ENCODE measurements at regions not wholly inside any gene's neighbourhood (a gene's known extent, or its start where the extent isn't known, plus 50 kb on each side); places are given as distances from the start of the nearest gene placed in this dataset.
A peak's percentile ranks its signal among the peaks of the same experiment; 100 is the strongest.

DNA sequence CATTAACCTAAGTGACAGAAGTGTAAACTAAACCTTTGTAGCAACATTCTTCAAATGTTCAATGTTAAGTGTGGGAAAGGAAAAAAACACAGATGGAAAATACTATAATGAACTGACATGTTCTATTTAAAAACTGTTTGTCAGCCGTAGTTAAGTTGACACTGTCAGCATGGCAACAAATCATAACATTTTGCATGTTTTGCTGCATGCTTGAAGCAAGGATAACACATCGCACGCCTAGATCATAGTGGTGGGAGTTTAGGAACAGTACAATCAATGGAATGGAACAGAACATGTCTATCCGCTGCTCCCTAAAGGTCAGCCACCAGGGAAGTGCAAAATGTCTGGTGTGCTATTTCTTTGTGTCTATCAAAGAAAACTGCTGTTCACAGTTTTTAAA, 62.5 kb upstream of the ESRRG start:
- 55 to 79% methylated on average over 4 of the region's 4 CpGs for WGBS, 2 donors
- H3K4me1 ChIP-seq, result no peaks in the 10 kb centered on the region
- no peaks in the 10 kb centered on the region for H3K36me3 ChIP-seq
- no peaks in the 10 kb centered on the region for H3K9me3 ChIP-seq
- no peak for ATAC-seq (ENCODE audit: low FRiP score in 2 of 2)
- DNase-seq, result no peak
- no peak overlapping the region for H3K27ac ChIP-seq
- TF ChIP-seq POLR2AphosphoS5 (IDR thresholded peaks at IDR 0.05), result no peak
- TF ChIP-seq POLR2A (IDR thresholded peaks at IDR 0.05), result no peak
- TF ChIP-seq EP300 (IDR thresholded peaks at IDR 0.05), result peak in 1 of 4 donors; percentile 65
- H3K4me3 ChIP-seq, result no peak overlapping the region
- no peaks in the 10 kb centered on the region for H3K27me3 ChIP-seq

DNA sequence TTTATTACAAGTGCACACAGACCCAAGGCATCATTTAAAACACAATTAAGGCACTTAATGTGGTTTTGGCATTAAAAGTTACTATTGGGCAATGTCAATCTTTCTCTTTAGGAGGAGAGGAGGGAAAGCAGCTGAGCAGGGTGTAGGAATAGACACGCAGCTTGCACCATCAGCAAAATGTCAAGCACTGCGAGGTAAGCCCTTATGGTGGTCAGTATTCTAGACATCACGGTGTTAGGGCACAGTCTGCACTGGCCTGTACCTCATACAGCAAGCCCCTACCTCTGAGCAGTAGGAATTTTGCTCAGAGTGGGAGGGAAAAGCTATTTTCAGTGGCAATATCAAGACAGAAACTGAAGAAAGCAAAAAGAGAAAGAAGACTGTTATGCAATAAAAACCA, 62.0 kb upstream of the ESRRG start:
- Histone ChIP-seq H3K4me3 (no peak overlapping the region), H3K36me3 (no peaks in the 10 kb centered on the region), H3K27ac (peak overlapping the region in 2 of 4 donors; percentile 27 to 28), H3K27me3 (no peaks in the 10 kb centered on the region), H3K9me3 (no peaks in the 10 kb centered on the region), H3K4me1 (no peaks in the 10 kb centered on the region)
- WGBS, 2 donors, result 62 to 64% methylated on average over 3 of the region's 3 CpGs
- no peak for TF ChIP-seq POLR2AphosphoS5 (IDR thresholded peaks at IDR 0.05)
- TF ChIP-seq POLR2A (IDR thresholded peaks at IDR 0.05), result no peak
- ATAC-seq (ENCODE audit: low FRiP score in 2 of 2), result peak in 1 of 2 donors; percentile 69
- no peak for DNase-seq

DNA sequence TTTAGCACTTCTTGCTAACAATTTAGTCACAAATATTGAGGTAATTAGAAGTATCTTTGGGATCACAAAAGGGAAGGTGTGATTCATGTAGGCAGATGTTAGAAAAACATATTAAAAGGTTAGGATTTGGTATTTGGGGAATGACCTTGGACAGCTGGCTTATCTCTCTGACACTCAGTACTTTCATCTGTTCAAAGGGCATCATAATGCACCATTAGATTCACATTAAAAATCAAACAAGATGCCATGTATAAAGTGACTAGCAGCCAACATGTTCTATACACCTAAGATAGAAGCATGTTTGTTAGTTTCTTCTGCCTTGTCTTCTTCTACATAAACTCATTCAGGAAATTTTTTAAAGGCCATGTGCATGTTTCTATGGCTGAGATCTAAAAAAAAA, 56.5 kb upstream of the ESRRG start:
- no peak for DNase-seq
- no peak for ATAC-seq (ENCODE audit: low FRiP score in 2 of 2)
- no peak overlapping the region for H3K4me3 ChIP-seq
- no peaks in the 10 kb centered on the region for H3K4me1 ChIP-seq
- no peaks in the 10 kb centered on the region for H3K27me3 ChIP-seq
- no peaks in the 10 kb centered on the region for H3K36me3 ChIP-seq
- H3K27ac ChIP-seq, result no peak overlapping the region
- no peaks in the 10 kb centered on the region for H3K9me3 ChIP-seq
- TF ChIP-seq, protein P1, sequence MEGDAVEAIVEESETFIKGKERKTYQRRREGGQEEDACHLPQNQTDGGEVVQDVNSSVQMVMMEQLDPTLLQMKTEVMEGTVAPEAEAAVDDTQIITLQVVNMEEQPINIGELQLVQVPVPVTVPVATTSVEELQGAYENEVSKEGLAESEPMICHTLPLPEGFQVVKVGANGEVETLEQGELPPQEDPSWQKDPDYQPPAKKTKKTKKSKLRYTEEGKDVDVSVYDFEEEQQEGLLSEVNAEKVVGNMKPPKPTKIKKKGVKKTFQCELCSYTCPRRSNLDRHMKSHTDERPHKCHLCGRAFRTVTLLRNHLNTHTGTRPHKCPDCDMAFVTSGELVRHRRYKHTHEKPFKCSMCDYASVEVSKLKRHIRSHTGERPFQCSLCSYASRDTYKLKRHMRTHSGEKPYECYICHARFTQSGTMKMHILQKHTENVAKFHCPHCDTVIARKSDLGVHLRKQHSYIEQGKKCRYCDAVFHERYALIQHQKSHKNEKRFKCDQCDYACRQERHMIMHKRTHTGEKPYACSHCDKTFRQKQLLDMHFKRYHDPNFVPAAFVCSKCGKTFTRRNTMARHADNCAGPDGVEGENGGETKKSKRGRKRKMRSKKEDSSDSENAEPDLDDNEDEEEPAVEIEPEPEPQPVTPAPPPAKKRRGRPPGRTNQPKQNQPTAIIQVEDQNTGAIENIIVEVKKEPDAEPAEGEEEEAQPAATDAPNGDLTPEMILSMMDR (IDR thresholded peaks at IDR 0.05), result no peak

DNA sequence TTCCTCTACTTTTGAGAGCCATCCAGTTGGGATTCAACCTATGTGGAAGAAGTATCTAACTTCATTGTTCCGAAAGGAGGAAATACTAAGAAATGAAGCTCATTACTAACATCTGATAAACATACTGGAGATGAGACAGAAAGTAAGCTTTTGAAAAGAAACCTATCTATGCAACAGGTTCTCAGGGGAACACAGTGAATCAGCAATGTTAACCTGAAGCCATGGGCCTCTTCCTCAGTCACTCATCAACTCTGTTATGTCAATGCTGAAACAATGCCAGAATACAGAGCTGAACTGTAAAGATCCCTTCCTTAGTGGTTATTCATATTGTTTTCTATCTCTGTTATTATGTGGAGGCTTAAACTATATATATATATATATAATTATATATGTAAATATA, 55.5 kb upstream of the ESRRG start:
- no peaks in the 10 kb centered on the region for H3K9me3 ChIP-seq
- no peaks in the 10 kb centered on the region for H3K4me1 ChIP-seq
- no peak for ATAC-seq (ENCODE audit: low FRiP score in 2 of 2)
- no peak overlapping the region for H3K4me3 ChIP-seq
- H3K27me3 ChIP-seq, result no peaks in the 10 kb centered on the region
- WGBS, 2 donors, result 42 to 100% methylated on average over 1 of the region's 1 CpG
- no peak overlapping the region for H3K27ac ChIP-seq
- no peak for DNase-seq
- no peak for TF ChIP-seq POLR2A (IDR thresholded peaks at IDR 0.05)
- H3K36me3 ChIP-seq, result no peaks in the 10 kb centered on the region

DNA sequence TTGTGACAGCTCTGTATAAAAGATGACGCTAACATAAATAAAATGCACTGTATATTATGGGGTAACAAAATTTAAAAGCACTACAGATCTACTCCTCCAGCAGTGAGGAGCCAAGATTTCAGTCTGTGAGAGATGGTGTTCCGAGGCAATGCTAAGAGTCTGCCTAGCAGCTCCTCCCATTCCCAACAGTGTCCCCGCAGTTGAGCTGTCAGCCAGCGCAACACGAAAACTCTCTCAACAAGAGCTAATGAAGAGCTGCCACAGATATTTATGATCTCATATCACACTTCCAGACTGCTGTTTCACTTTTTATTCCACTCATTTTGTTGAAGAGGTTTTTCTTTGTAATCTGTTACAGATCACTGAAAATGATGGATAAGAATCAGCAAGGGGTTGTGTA, 53.9 kb upstream of the ESRRG start:
- H3K27me3 ChIP-seq, result no peaks in the 10 kb centered on the region
- no peaks in the 10 kb centered on the region for H3K9me3 ChIP-seq
- H3K4me1 ChIP-seq, result no peaks in the 10 kb centered on the region
- no peak overlapping the region for H3K27ac ChIP-seq
- no peak overlapping the region for H3K4me3 ChIP-seq
- ATAC-seq (ENCODE audit: low FRiP score in 2 of 2), result no peak
- DNase-seq, result no peak
- TF ChIP-seq, protein P1 (IDR thresholded peaks at IDR 0.05), result no peak
- TF ChIP-seq POLR2A (IDR thresholded peaks at IDR 0.05) (no peak), EP300 (IDR thresholded peaks at IDR 0.05) (no peak), POLR2AphosphoS5 (IDR thresholded peaks at IDR 0.05) (no peak)
- WGBS, 2 donors, result 73 to 90% methylated on average over 5 of the region's 5 CpGs
- no peaks in the 10 kb centered on the region for H3K36me3 ChIP-seq
